HEK293 (cell line): ENCODE measurements at regions not wholly inside any gene's neighbourhood (a gene's known extent, or its start where the extent isn't known, plus 50 kb on each side); places are given as distances from the start of the nearest gene placed in this dataset.

Experiments used
- CTCF ChIA-PET: fragments of 350-600 bp; formaldehyde crosslinking; extraction: SDS; loops from one replicate; lab custom pipeline; 2021; ENCODE audit warnings: antibody characterized with exemption; lab: Yijun Ruan, JAX
- POLR2A ChIA-PET: fragments of 300-600 bp; formaldehyde crosslinking; extraction: SDS; loops from one replicate; lab custom pipeline; 2020; ENCODE audit warnings: antibody characterized with exemption, inconsistent platforms; lab: Yijun Ruan, JAX
- H3K27ac ChIP-seq: fragments of 200-500 bp; sonication (Bioruptor generic); 2 replicates; pipeline ENCODE4 v1.5.1; 2014; ENCODE audit warnings: low read depth, low read length, control low read depth, inconsistent platforms; ENCODE audit errors: extremely low read depth
- H3K36me3 ChIP-seq, 2 experiments: fragments of 200-500 bp in 1 of 2; sonication (Bioruptor generic) in 1 of 2; 1 replicate in 1 of 2; 2 replicates in 1 of 2; pipeline ENCODE4 v1.5.1; 2014 to 2017; ENCODE audit warnings: inconsistent platforms in 2 of 2, low read length in 2 of 2; ENCODE audit not compliant: control insufficient read depth in 2 of 2, insufficient read depth in 1 of 2
- H3K4me1 ChIP-seq: fragments of 200-500 bp; sonication (Bioruptor generic); 2 replicates; pipeline ENCODE4 v1.5.1; 2014; ENCODE audit warnings: mild to moderate bottlenecking, low read length, inconsistent platforms; ENCODE audit not compliant: control insufficient read depth, insufficient read depth
- H3K4me3 ChIP-seq: 2 replicates; pipeline ENCODE4 v1.5.1; 2011; ENCODE audit warnings: low read depth, mild to moderate bottlenecking, control low read depth, low read length, moderate library complexity
- H3K9me3 ChIP-seq: fragments of 200-500 bp; sonication (Bioruptor generic); 2 replicates; pipeline ENCODE4 v1.5.1; 2014; ENCODE audit warnings: low read depth, low read length, inconsistent platforms; ENCODE audit not compliant: control insufficient read depth, insufficient read depth
- GLIS2 ChIP-seq: fragments of 450-650 bp; formaldehyde crosslinking; IDR thresholded peaks from 2 replicates; pipeline ENCODE4 v1.5.1; 2016; ENCODE audit warnings: missing biosample characterization, missing genetic modification characterization
- HOXD13 ChIP-seq: sonication (generic); formaldehyde crosslinking; IDR thresholded peaks from 2 replicates; pipeline ENCODE4 v1.8.0; 2022; ENCODE audit warnings: missing genetic modification reagents, borderline replicate concordance
- KLF7 ChIP-seq: fragments of 450-650 bp; formaldehyde crosslinking; IDR thresholded peaks from 2 replicates; pipeline ENCODE4 v1.5.1; 2016; ENCODE audit warnings: missing biosample characterization, missing genetic modification characterization, borderline replicate concordance
- REPIN1 ChIP-seq: fragments of 450-650 bp; formaldehyde crosslinking; IDR thresholded peaks from 2 replicates; pipeline ENCODE4 v1.5.1; 2017; ENCODE audit warnings: missing biosample characterization, missing genetic modification characterization, low read depth
- SP3 ChIP-seq: fragments of 450-650 bp; formaldehyde crosslinking; IDR thresholded peaks from 2 replicates; pipeline ENCODE4 v1.5.1; 2016; ENCODE audit warnings: missing biosample characterization, missing genetic modification characterization
- ZNF114 ChIP-seq: fragments of 450-650 bp; formaldehyde crosslinking; IDR thresholded peaks from 2 replicates; pipeline ENCODE4 v1.5.0; 2017; ENCODE audit warnings: missing biosample characterization, missing genetic modification characterization
- ZNF169 ChIP-seq: fragments of 450-650 bp; formaldehyde crosslinking; IDR thresholded peaks from 2 replicates; pipeline ENCODE4 v1.5.1; 2016; ENCODE audit warnings: missing biosample characterization, missing genetic modification characterization
- ZNF24 ChIP-seq: fragments of 450-650 bp; formaldehyde crosslinking; IDR thresholded peaks from 2 replicates; pipeline ENCODE4 v1.5.1; 2016; ENCODE audit warnings: missing biosample characterization, missing genetic modification characterization
- ZNF341 ChIP-seq: fragments of 450-650 bp; formaldehyde crosslinking; IDR thresholded peaks from 2 replicates; pipeline ENCODE4; 2016; ENCODE audit warnings: low read depth, missing biosample characterization, missing genetic modification characterization
- ZNF664 ChIP-seq: fragments of 450-650 bp; formaldehyde crosslinking; IDR thresholded peaks from 2 replicates; pipeline ENCODE4 v1.5.1; 2016; ENCODE audit warnings: missing biosample characterization, missing genetic modification characterization
- ZNF707 ChIP-seq: fragments of 450-650 bp; formaldehyde crosslinking; IDR thresholded peaks from 2 replicates; pipeline ENCODE4 v1.5.1; 2016; ENCODE audit warnings: missing biosample characterization, missing genetic modification characterization
- ZNF830 ChIP-seq: fragments of 450-650 bp; IDR thresholded peaks from 2 replicates; pipeline ENCODE4 v1.5.0; 2018; ENCODE audit warnings: missing biosample characterization, missing genetic modification characterization, low read depth, mild to moderate bottlenecking, moderate library complexity
- TF ChIP-seq, protein P1 (sequence below): fragments of 450-650 bp; formaldehyde crosslinking; IDR thresholded peaks from 2 replicates; pipeline ENCODE4 v1.5.1; 2016; ENCODE audit warnings: missing biosample characterization, missing genetic modification characterization, borderline replicate concordance
- TF ChIP-seq, protein P2 (sequence below): fragments of 450-650 bp; formaldehyde crosslinking; conservative IDR thresholded peaks from 2 replicates; pipeline ENCODE4 v1.5.1; 2016; ENCODE audit warnings: low read depth, missing biosample characterization, missing genetic modification characterization
- TF ChIP-seq, protein P3 (sequence below): fragments of 450-650 bp; formaldehyde crosslinking; IDR thresholded peaks from 2 replicates; pipeline ENCODE4 v1.5.1; 2016; ENCODE audit warnings: missing biosample characterization, missing genetic modification characterization
- TF ChIP-seq, protein P4 (sequence below): fragments of 450-650 bp; formaldehyde crosslinking; IDR thresholded peaks from 2 replicates; pipeline ENCODE4 v1.5.1; 2016; ENCODE audit warnings: missing biosample characterization, missing genetic modification characterization, low read depth
- TF ChIP-seq, protein P5 (sequence below): fragments of 450-650 bp; formaldehyde crosslinking; IDR thresholded peaks from 2 replicates; pipeline ENCODE4 v1.5.1; 2016; ENCODE audit warnings: missing biosample characterization, missing genetic modification characterization

DNA sequence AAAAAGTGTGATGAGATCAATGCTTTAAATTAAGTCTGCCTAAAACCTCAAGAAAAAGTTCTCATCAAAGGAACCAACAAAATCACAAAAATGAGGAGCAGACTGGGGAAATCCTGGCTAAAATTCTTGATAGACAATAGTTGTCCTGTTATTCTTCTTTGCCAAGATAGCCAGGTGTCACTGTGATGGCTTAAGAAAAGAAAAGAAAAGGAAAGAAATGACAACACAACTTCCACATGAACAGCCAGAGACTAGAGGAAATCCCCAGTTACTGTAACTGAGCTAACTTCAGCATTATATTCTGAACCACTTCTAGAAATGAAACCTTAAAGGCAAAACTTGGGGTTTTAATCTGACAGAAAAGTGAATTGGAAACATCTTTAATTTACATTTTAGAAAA lies 129.6 kb downstream of the CD24 start (continued):
- TF ChIP-seq, protein P1, sequence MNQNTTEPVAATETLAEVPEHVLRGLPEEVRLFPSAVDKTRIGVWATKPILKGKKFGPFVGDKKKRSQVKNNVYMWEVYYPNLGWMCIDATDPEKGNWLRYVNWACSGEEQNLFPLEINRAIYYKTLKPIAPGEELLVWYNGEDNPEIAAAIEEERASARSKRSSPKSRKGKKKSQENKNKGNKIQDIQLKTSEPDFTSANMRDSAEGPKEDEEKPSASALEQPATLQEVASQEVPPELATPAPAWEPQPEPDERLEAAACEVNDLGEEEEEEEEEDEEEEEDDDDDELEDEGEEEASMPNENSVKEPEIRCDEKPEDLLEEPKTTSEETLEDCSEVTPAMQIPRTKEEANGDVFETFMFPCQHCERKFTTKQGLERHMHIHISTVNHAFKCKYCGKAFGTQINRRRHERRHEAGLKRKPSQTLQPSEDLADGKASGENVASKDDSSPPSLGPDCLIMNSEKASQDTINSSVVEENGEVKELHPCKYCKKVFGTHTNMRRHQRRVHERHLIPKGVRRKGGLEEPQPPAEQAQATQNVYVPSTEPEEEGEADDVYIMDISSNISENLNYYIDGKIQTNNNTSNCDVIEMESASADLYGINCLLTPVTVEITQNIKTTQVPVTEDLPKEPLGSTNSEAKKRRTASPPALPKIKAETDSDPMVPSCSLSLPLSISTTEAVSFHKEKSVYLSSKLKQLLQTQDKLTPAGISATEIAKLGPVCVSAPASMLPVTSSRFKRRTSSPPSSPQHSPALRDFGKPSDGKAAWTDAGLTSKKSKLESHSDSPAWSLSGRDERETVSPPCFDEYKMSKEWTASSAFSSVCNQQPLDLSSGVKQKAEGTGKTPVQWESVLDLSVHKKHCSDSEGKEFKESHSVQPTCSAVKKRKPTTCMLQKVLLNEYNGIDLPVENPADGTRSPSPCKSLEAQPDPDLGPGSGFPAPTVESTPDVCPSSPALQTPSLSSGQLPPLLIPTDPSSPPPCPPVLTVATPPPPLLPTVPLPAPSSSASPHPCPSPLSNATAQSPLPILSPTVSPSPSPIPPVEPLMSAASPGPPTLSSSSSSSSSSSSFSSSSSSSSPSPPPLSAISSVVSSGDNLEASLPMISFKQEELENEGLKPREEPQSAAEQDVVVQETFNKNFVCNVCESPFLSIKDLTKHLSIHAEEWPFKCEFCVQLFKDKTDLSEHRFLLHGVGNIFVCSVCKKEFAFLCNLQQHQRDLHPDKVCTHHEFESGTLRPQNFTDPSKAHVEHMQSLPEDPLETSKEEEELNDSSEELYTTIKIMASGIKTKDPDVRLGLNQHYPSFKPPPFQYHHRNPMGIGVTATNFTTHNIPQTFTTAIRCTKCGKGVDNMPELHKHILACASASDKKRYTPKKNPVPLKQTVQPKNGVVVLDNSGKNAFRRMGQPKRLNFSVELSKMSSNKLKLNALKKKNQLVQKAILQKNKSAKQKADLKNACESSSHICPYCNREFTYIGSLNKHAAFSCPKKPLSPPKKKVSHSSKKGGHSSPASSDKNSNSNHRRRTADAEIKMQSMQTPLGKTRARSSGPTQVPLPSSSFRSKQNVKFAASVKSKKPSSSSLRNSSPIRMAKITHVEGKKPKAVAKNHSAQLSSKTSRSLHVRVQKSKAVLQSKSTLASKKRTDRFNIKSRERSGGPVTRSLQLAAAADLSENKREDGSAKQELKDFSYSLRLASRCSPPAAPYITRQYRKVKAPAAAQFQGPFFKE (tag by site-specific recombination) = no peak
- TF ChIP-seq ZNF830 (tag by site-specific recombination) = no peak
- TF ChIP-seq, protein P2, sequence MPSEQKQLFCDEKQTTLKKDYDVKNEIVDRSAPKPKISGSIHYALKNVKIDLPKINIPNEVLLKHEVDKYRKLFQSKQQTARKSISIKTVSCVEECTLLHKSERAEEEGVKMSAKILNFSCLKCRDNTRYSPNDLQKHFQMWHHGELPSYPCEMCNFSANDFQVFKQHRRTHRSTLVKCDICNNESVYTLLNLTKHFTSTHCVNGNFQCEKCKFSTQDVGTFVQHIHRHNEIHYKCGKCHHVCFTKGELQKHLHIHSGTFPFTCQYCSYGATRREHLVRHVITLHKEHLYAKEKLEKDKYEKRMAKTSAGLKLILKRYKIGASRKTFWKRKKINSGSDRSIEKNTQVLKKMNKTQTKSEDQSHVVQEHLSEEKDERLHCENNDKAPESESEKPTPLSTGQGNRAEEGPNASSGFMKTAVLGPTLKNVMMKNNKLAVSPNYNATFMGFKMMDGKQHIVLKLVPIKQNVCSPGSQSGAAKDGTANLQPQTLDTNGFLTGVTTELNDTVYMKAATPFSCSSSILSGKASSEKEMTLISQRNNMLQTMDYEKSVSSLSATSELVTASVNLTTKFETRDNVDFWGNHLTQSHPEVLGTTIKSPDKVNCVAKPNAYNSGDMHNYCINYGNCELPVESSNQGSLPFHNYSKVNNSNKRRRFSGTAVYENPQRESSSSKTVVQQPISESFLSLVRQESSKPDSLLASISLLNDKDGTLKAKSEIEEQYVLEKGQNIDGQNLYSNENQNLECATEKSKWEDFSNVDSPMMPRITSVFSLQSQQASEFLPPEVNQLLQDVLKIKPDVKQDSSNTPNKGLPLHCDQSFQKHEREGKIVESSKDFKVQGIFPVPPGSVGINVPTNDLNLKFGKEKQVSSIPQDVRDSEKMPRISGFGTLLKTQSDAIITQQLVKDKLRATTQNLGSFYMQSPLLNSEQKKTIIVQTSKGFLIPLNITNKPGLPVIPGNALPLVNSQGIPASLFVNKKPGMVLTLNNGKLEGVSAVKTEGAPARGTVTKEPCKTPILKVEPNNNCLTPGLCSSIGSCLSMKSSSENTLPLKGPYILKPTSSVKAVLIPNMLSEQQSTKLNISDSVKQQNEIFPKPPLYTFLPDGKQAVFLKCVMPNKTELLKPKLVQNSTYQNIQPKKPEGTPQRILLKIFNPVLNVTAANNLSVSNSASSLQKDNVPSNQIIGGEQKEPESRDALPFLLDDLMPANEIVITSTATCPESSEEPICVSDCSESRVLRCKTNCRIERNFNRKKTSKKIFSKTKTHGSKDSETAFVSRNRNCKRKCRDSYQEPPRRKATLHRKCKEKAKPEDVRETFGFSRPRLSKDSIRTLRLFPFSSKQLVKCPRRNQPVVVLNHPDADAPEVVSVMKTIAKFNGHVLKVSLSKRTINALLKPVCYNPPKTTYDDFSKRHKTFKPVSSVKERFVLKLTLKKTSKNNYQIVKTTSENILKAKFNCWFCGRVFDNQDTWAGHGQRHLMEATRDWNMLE = no peak
- no peak for TF ChIP-seq ZNF114
- no peak for TF ChIP-seq ZNF664 (tag by site-specific recombination)
- TF ChIP-seq, protein P3, sequence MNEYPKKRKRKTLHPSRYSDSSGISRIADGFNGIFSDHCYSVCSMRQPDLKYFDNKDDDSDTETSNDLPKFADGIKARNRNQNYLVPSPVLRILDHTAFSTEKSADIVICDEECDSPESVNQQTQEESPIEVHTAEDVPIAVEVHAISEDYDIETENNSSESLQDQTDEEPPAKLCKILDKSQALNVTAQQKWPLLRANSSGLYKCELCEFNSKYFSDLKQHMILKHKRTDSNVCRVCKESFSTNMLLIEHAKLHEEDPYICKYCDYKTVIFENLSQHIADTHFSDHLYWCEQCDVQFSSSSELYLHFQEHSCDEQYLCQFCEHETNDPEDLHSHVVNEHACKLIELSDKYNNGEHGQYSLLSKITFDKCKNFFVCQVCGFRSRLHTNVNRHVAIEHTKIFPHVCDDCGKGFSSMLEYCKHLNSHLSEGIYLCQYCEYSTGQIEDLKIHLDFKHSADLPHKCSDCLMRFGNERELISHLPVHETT = no peak
- no peak for TF ChIP-seq KLF7 (tag by site-specific recombination)
- no peak for TF ChIP-seq ZNF24 (tag by site-specific recombination)
- no peak for TF ChIP-seq ZNF707 (tag by site-specific recombination)

DNA sequence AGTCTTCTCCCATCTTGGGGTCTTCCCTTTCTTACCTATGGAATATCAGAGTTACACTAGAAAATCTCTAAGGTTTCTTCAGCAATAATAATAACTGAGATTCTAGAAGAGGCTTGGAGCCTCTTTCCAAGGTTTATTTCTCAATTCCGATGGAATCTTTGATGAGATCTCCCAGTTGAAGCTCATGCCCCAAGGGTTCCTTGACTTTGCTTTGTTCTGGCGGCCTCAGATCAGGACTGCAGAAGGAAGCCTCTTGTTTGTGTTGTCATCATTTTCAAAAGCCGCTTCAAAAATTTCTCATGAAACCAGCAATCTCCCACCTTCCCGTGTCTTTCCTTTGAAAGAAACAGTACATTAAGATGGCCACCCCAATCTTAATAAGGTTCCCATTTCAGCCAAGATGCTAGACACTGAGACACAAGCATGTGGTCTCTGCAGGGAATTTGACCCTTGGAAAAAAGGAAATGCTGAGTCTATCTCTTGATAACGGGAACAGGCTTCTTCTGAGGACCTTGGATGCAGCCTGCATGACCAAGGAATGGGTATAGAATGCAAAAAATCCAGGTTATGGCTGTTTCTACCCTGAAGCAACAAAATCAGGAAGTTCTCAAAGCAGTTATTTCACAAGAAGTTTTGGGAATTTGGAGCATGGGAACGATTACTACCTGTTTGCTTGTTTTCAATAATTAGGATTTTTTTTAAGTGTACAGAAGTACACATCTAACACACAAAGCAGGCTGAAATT lies 141.6 kb downstream of the CD24 start:
- POLR2A ChIA-PET = no interaction called here
- H3K4me1 ChIP-seq = no peaks in the 10 kb centered on the region
- no peak for TF ChIP-seq HOXD13 (CRISPR knock-in tag)
- no peak for TF ChIP-seq GLIS2 (tag by site-specific recombination)
- no peak for TF ChIP-seq REPIN1 (tag by site-specific recombination)
- TF ChIP-seq SP3 (tag by site-specific recombination) = no peak
- TF ChIP-seq, protein P4, sequence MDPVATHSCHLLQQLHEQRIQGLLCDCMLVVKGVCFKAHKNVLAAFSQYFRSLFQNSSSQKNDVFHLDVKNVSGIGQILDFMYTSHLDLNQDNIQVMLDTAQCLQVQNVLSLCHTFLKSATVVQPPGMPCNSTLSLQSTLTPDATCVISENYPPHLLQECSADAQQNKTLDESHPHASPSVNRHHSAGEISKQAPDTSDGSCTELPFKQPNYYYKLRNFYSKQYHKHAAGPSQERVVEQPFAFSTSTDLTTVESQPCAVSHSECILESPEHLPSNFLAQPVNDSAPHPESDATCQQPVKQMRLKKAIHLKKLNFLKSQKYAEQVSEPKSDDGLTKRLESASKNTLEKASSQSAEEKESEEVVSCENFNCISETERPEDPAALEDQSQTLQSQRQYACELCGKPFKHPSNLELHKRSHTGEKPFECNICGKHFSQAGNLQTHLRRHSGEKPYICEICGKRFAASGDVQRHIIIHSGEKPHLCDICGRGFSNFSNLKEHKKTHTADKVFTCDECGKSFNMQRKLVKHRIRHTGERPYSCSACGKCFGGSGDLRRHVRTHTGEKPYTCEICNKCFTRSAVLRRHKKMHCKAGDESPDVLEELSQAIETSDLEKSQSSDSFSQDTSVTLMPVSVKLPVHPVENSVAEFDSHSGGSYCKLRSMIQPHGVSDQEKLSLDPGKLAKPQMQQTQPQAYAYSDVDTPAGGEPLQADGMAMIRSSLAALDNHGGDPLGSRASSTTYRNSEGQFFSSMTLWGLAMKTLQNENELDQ (tag by site-specific recombination) = no peak
- TF ChIP-seq ZNF169 = no peak
- no peak for TF ChIP-seq ZNF341 (tag by site-specific recombination)
- TF ChIP-seq, protein P5, sequence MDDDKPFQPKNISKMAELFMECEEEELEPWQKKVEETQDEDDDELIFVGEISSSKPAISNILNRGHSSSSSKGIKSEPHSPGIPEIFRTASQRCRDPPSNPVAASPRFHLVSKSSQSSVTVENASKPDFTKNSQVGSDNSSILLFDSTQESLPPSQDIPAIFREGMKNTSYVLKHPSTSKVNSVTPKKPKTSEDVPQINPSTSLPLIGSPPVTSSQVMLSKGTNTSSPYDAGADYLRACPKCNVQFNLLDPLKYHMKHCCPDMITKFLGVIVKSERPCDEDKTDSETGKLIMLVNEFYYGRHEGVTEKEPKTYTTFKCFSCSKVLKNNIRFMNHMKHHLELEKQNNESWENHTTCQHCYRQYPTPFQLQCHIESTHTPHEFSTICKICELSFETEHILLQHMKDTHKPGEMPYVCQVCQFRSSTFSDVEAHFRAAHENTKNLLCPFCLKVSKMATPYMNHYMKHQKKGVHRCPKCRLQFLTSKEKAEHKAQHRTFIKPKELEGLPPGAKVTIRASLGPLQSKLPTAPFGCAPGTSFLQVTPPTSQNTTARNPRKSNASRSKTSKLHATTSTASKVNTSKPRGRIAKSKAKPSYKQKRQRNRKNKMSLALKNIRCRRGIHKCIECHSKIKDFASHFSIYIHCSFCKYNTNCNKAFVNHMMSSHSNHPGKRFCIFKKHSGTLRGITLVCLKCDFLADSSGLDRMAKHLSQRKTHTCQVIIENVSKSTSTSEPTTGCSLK (tag by site-specific recombination) = no peak
- H3K4me3 ChIP-seq = no peak overlapping the region
- H3K27ac ChIP-seq = no peak overlapping the region
- no peaks in the 10 kb centered on the region for H3K9me3 ChIP-seq
- CTCF ChIA-PET = no interaction called here
- no peaks in the 10 kb centered on the region for H3K36me3 ChIP-seq
